ENCODE measurements at regions not wholly inside any gene's neighbourhood (a gene's known extent, or its start where the extent isn't known, plus 50 kb on each side); places are given as distances from the start of the nearest gene placed in this dataset.

GRCh38 chr11:15565880-15566279 is 451.2 kb downstream of the INSC start:
- TF ChIP-seq EP300 (IDR thresholded peaks at IDR 0.05; ENCODE audit: low read depth) (no peak), CTCF (IDR thresholded peaks at IDR 0.05) (no peak)
